Stimulated activated effector memory CD8-positive, alpha-beta T cell treated with anti-CD3 and anti-CD28 coated beads, Interleukin-12 subunit alpha, Interleukin-12 subunit beta, amount 100 ng/mL, for 72 hours (primary cell): ENCODE measurements at regions not wholly inside any gene's neighbourhood (a gene's known extent, or its start where the extent isn't known, plus 50 kb on each side); places are given as distances from the start of the nearest gene placed in this dataset.

Experiments
- ATAC-seq: fragments of 150-1000 bp; cut with Tn5 transposase; 2 replicates; pipeline ENCODE4 v1.10.0; 2021
- DNase-seq, 2 donors: peaks; one replicate each; pipeline ENCODE4 v3.0.0; 2021 to 2022; ENCODE audit warnings: low spot score in 2 of 2
- H3K27ac Mint-ChIP-seq: one replicate; pipeline ENCODE4 v1.8.0; 2022; ENCODE audit warnings: mild to moderate bottlenecking, mixed read lengths
- H3K36me3 Mint-ChIP-seq: one replicate; pipeline ENCODE4 v1.8.0; 2022; ENCODE audit warnings: mild to moderate bottlenecking, mixed read lengths
- H3K4me1 Mint-ChIP-seq: one replicate; pipeline ENCODE4 v1.8.0; 2022; ENCODE audit warnings: mixed read lengths
- H3K4me3 Mint-ChIP-seq: one replicate; pipeline ENCODE4 v1.8.0; 2022; ENCODE audit warnings: mild to moderate bottlenecking, mixed read lengths
- H3K9me3 Mint-ChIP-seq: one replicate; pipeline ENCODE4 v1.8.0; 2022; ENCODE audit warnings: mixed read lengths

- Mint-ChIP-seq H3K4me3 (no peak overlapping the region), H3K36me3 (no peaks in the 10 kb centered on the region), H3K27ac (no peak overlapping the region), H3K4me1 (no peaks in the 10 kb centered on the region), H3K9me3 (peaks cover 3% of the 10 kb centered on the region)
- ATAC-seq: no peak
- DNase-seq: no peak
These were observed 428.3 kb downstream of the CBLN4 start for GRCh38 chr20:55576981-55577380.

- peaks cover 11% of the 10 kb centered on the region for H3K9me3 Mint-ChIP-seq
- DNase-seq: no peak
- no peak for ATAC-seq
- H3K27ac Mint-ChIP-seq: no peak overlapping the region
- H3K36me3 Mint-ChIP-seq: no peaks in the 10 kb centered on the region
- H3K4me1 Mint-ChIP-seq: no peaks in the 10 kb centered on the region
- H3K4me3 Mint-ChIP-seq: no peak overlapping the region
These were observed 436.2 kb downstream of the CBLN4 start for GRCh38 chr20:55569084-55569483.

- Mint-ChIP-seq H3K4me3 (no peak overlapping the region), H3K4me1 (no peaks in the 10 kb centered on the region), H3K9me3 (peaks cover 11% of the 10 kb centered on the region), H3K36me3 (no peaks in the 10 kb centered on the region), H3K27ac (no peak overlapping the region)
- ATAC-seq: no peak
- DNase-seq: no peak
These were observed 437.5 kb downstream of the CBLN4 start for GRCh38 chr20:55567826-55568225.

DNA sequence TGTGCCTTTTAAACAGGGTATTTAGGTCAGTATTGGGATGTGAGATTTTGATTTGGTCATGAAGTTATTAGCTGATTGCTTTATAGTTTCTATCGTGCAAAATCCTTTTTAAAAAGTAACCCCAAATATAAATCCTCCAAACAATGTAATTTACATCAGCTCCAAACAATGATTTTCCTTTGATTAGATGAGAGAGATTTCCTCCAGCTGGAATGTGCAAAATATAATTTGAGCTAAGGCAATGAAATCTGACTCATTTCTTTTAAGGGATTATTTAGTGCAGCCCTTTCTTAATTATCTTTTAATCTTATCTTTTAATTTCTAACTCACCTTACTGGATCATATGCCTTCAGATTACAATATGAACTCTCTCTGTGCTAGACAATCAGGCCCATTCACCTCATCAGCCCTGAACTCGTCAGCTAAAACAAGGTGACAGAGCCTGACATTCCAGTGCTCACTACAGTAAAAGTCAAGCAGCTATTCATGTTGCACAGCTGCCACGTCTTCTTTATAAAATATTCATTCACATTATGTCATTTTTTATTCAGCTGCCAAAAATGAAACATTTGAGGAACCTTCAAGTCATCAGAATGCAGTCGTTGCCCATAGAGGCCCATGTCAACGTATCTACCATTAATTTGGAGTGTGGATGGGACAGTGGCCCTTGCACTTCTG is 440.1 kb downstream of the CBLN4 start:
- H3K4me3 Mint-ChIP-seq: no peak overlapping the region
- no peak for ATAC-seq
- H3K36me3 Mint-ChIP-seq: no peaks in the 10 kb centered on the region
- no peaks in the 10 kb centered on the region for H3K4me1 Mint-ChIP-seq
- no peak overlapping the region for H3K27ac Mint-ChIP-seq
- H3K9me3 Mint-ChIP-seq: peaks cover 11% of the 10 kb centered on the region
- DNase-seq: no peak

- H3K27ac Mint-ChIP-seq: no peak overlapping the region
- ATAC-seq (no peak), DNase-seq (no peak)
- no peak overlapping the region for H3K4me3 Mint-ChIP-seq
- peaks cover 9% of the 10 kb centered on the region for H3K9me3 Mint-ChIP-seq
- H3K36me3 Mint-ChIP-seq: no peaks in the 10 kb centered on the region
- no peaks in the 10 kb centered on the region for H3K4me1 Mint-ChIP-seq
These were observed 444.1 kb downstream of the CBLN4 start for GRCh38 chr20:55561259-55561658.

GRCh38 chr20:55557191-55557590 is 448.1 kb downstream of the CBLN4 start:
- no peak for DNase-seq
- no peaks in the 10 kb centered on the region for H3K36me3 Mint-ChIP-seq
- no peaks in the 10 kb centered on the region for H3K4me1 Mint-ChIP-seq
- ATAC-seq: no peak
- no peak overlapping the region for H3K4me3 Mint-ChIP-seq
- H3K9me3 Mint-ChIP-seq: peaks cover 8% of the 10 kb centered on the region
- H3K27ac Mint-ChIP-seq: no peak overlapping the region

DNA sequence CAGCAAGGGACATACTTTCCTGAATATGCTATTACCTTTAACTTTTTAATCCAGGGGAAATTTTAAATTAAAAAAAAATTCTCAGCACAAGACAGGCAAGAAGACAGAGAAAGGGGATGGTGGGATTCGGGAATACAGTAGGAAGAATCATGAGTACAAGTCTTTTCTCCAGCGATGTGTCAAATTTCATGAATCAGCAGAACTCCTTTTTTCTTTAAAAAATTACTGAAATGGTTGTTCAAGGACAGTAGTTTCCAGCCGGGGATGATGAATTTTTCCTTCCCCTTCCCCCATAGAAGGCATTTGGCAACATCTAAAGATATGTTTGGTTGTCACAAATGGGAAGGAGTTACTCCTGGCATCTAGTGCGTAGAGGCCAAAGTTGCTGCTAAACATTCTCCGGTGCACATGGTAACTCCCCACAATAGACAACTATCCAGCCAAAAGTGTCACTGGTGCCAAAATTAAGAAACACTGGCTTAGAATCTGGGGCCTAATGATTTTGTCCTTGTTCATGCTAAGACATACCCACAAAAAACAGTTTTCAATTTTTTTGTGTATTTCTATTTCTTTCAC is 450.2 kb downstream of the CBLN4 start:
- Mint-ChIP-seq H3K4me3 (no peak overlapping the region), H3K4me1 (no peaks in the 10 kb centered on the region), H3K27ac (no peak overlapping the region), H3K36me3 (no peaks in the 10 kb centered on the region), H3K9me3 (peaks cover 13% of the 10 kb centered on the region)
- no peak for ATAC-seq
- no peak for DNase-seq

DNA sequence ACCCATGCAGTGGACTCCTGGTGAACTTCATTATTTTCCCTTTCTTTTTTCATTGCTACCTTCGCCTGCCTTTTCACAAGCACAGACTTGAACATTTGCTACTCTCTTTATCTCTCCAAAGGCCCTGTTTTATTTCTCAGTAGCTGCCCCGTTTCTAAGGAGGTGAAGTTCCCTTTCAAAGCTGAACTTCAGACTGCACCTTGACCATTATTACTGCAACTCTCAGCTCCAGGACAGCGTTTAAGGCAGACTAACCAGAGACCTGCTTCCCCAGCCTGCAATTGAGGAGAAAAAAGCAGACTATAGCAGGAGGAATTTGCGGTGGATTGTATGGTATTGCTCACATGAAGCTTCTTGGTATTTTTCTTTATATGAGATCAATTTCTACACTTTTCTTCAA is 460.7 kb downstream of the CBLN4 start:
- Mint-ChIP-seq H3K9me3 (peaks cover 14% of the 10 kb centered on the region), H3K36me3 (no peaks in the 10 kb centered on the region), H3K27ac (no peak overlapping the region), H3K4me1 (no peaks in the 10 kb centered on the region), H3K4me3 (no peak overlapping the region)
- no peak for DNase-seq
- ATAC-seq: no peak

GRCh38 chr20:55540486-55540885 is 464.8 kb downstream of the CBLN4 start:
- Mint-ChIP-seq H3K4me3 (no peak overlapping the region), H3K36me3 (no peaks in the 10 kb centered on the region), H3K27ac (no peak overlapping the region), H3K4me1 (no peaks in the 10 kb centered on the region), H3K9me3 (peaks cover 16% of the 10 kb centered on the region)
- no peak for DNase-seq
- no peak for ATAC-seq

- DNase-seq: no peak
- no peak overlapping the region for H3K4me3 Mint-ChIP-seq
- H3K36me3 Mint-ChIP-seq: no peaks in the 10 kb centered on the region
- no peak for ATAC-seq
- no peaks in the 10 kb centered on the region for H3K4me1 Mint-ChIP-seq
- H3K27ac Mint-ChIP-seq: no peak overlapping the region
- peaks cover 14% of the 10 kb centered on the region for H3K9me3 Mint-ChIP-seq
These were observed 465.3 kb downstream of the CBLN4 start for GRCh38 chr20:55540013-55540412.

DNA sequence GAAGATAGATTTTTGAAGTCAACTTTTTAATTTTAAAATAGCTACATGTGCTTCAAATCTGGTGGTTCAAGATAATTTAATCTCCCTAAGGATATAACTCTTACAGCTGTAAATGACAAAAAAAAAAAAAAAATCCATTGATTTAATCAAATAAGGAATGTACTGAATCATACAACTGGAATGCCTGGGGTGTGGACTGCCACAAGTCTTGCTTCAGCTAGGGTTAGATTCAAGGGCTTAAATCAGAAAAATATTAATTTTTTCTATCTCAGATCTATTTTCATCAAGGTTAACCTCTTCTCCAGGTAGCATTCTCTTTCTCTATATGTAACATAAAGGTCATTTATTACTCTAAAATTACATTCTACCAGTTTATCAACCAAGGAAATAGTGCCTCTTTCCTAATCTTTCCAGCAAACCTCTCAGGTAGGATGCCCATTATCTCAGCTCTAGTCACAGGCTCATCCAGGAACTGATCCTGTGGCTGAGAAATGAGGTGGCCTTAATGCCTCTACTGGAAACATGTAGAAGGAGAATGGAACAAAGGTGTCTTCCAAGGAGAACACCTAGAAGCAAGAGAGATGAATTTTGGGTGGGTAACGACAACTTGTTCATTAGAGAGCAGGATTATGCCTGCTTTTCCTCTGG is 466.9 kb downstream of the CBLN4 start:
- Mint-ChIP-seq H3K4me1 (no peaks in the 10 kb centered on the region), H3K36me3 (no peaks in the 10 kb centered on the region), H3K4me3 (no peak overlapping the region), H3K9me3 (peaks cover 19% of the 10 kb centered on the region), H3K27ac (no peak overlapping the region)
- DNase-seq: no peak
- ATAC-seq: no peak

DNA sequence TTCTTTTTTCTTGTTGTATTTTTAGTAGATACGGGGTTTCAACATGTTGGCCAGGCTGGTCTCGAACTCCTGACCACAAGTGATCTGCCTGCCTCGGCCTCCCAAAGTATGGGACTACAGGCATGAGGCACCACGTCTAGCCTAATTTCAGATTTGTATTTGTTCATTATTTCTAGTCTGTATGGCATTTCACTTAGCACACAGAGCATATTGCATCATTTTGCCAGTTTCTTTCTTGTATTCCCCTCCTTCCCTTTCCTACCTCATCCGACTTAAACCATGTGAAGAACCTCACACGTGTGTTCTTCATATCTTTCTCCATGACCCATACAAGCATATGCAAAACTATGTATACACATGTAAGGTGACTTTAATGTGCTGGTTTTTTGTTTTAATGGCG is 470.0 kb downstream of the CBLN4 start:
- Mint-ChIP-seq H3K36me3 (no peaks in the 10 kb centered on the region), H3K9me3 (peaks cover 15% of the 10 kb centered on the region), H3K4me1 (no peaks in the 10 kb centered on the region), H3K4me3 (no peak overlapping the region), H3K27ac (no peak overlapping the region)
- DNase-seq (no peak), ATAC-seq (no peak)

DNA sequence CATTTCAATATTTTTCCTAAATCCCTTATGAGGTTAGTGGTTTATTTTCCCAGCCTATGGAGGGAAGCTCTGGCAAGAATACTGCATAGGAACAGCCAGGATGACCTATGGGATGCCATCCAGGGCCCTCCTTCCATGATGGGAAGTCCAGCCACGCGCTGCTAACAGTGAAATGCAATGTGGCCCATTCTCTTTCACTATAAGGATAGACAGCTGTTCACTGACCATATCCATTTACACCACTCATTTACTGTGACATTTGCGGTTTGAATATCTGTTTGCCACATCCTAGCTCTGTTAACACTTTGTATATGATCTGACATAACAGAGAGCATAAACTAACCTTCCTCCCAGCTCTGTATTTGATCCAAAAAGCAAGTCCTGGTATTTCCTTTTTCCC is 471.7 kb downstream of the CBLN4 start:
- H3K4me1 Mint-ChIP-seq: no peaks in the 10 kb centered on the region
- H3K36me3 Mint-ChIP-seq: no peaks in the 10 kb centered on the region
- no peak overlapping the region for H3K4me3 Mint-ChIP-seq
- no peak overlapping the region for H3K27ac Mint-ChIP-seq
- ATAC-seq (no peak), DNase-seq (no peak)
- peaks cover 24% of the 10 kb centered on the region for H3K9me3 Mint-ChIP-seq

DNA sequence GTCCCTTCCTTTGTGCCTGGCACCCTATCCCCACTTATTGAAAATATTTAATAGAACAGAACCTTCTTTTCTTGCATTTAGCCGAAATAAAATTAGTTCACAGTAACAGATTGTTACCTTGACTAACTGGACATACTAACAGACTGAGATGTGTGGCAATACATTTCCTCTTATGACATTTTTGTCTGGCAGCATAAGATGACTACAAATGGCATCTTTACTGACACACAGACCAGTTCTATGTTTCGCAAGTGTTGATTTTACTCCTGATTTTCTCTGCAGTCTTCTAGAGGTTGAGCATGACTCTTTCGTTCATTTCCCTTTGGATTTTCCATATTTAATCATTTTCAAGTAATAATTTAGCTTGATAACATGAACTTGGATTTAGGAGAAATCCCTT is 474.6 kb downstream of the CBLN4 start:
- Mint-ChIP-seq H3K9me3 (peaks cover 28% of the 10 kb centered on the region), H3K4me1 (no peaks in the 10 kb centered on the region), H3K36me3 (no peaks in the 10 kb centered on the region), H3K4me3 (no peak overlapping the region), H3K27ac (no peak overlapping the region)
- DNase-seq: no peak
- ATAC-seq: no peak

DNA sequence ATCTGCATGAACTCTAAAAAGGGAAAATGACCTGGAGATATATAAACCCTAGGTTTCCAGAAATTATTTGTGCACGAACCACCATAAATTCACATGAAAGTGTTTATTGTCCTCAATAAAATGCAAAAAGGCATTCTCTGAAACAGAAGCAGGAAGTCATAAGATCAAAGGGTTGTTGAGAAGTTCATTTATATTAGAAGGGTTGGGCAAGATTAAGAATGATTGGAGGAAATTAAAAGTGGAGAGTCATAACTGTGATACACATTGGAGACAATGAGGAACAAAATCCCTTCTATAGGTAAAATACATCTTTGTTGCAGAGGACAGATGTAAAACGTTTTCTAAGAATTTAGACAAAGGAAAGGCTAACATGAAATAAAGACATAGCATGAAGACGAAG is 476.8 kb downstream of the CBLN4 start:
- H3K9me3 Mint-ChIP-seq: peaks cover 26% of the 10 kb centered on the region
- H3K4me1 Mint-ChIP-seq: no peaks in the 10 kb centered on the region
- DNase-seq (no peak), ATAC-seq (no peak)
- no peak overlapping the region for H3K4me3 Mint-ChIP-seq
- H3K27ac Mint-ChIP-seq: no peak overlapping the region
- no peaks in the 10 kb centered on the region for H3K36me3 Mint-ChIP-seq

GRCh38 chr20:55522296-55522815 is 483.0 kb downstream of the CBLN4 start:
- no peak for ATAC-seq
- Mint-ChIP-seq H3K9me3 (peaks cover 23% of the 10 kb centered on the region), H3K27ac (no peak overlapping the region), H3K4me1 (no peaks in the 10 kb centered on the region), H3K4me3 (no peak overlapping the region), H3K36me3 (no peaks in the 10 kb centered on the region)
- no peak for DNase-seq
